Osteocyte (in vitro differentiated cells): ENCODE measurements at regions not wholly inside any gene's neighbourhood (a gene's known extent, or its start where the extent isn't known, plus 50 kb on each side); places are given as distances from the start of the nearest gene placed in this dataset.

Experiments used
- DNase-seq: peaks from one replicate; pipeline ENCODE4 v3.0.0; 2021; ENCODE audit warnings: mixed read lengths; ENCODE audit not compliant: unreplicated experiment; ENCODE audit errors: extremely low spot score
- H3K27ac Mint-ChIP-seq: one replicate; pipeline ENCODE4 v1.8.0; 2021; ENCODE audit warnings: mild to moderate bottlenecking, mixed read lengths; ENCODE audit not compliant: unreplicated experiment
- H3K27me3 Mint-ChIP-seq: one replicate; pipeline ENCODE4 v1.8.0; 2021; ENCODE audit warnings: mixed read lengths; ENCODE audit not compliant: unreplicated experiment
- H3K36me3 Mint-ChIP-seq: one replicate; pipeline ENCODE4 v1.8.0; 2021; ENCODE audit warnings: mixed read lengths; ENCODE audit not compliant: unreplicated experiment
- H3K4me1 Mint-ChIP-seq: one replicate; pipeline ENCODE4 v1.8.0; 2021; ENCODE audit warnings: mixed read lengths; ENCODE audit not compliant: unreplicated experiment
- H3K4me3 Mint-ChIP-seq: one replicate; pipeline ENCODE4 v1.8.0; 2021; ENCODE audit warnings: mild to moderate bottlenecking, moderate library complexity, mixed read lengths; ENCODE audit not compliant: unreplicated experiment
- H3K9me3 Mint-ChIP-seq: one replicate; pipeline ENCODE4 v1.8.0; 2021; ENCODE audit warnings: mixed read lengths; ENCODE audit not compliant: unreplicated experiment
- TF ChIP-seq, protein P1 (sequence below): fragments of 200-600 bp; sonication (generic); IDR thresholded peaks from 2 replicates; pipeline ENCODE4 v1.5.0; 2021; ENCODE audit warnings: antibody characterized with exemption, mild to moderate bottlenecking, moderate library complexity

GRCh38 chr4:23438764-23439163 lies 451.1 kb downstream of the PPARGC1A start:
- Mint-ChIP-seq H3K27ac (no peak overlapping the region), H3K9me3 (no peaks in the 10 kb centered on the region), H3K27me3 (peaks cover 6% of the 10 kb centered on the region), H3K36me3 (no peaks in the 10 kb centered on the region), H3K4me3 (no peak overlapping the region), H3K4me1 (no peaks in the 10 kb centered on the region)
- TF ChIP-seq, protein P1, sequence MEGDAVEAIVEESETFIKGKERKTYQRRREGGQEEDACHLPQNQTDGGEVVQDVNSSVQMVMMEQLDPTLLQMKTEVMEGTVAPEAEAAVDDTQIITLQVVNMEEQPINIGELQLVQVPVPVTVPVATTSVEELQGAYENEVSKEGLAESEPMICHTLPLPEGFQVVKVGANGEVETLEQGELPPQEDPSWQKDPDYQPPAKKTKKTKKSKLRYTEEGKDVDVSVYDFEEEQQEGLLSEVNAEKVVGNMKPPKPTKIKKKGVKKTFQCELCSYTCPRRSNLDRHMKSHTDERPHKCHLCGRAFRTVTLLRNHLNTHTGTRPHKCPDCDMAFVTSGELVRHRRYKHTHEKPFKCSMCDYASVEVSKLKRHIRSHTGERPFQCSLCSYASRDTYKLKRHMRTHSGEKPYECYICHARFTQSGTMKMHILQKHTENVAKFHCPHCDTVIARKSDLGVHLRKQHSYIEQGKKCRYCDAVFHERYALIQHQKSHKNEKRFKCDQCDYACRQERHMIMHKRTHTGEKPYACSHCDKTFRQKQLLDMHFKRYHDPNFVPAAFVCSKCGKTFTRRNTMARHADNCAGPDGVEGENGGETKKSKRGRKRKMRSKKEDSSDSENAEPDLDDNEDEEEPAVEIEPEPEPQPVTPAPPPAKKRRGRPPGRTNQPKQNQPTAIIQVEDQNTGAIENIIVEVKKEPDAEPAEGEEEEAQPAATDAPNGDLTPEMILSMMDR = no peak
- DNase-seq = no peak

GRCh38 chr4:23429497-23429896 lies 460.4 kb downstream of the PPARGC1A start:
- peaks cover 3% of the 10 kb centered on the region for H3K27me3 Mint-ChIP-seq
- H3K9me3 Mint-ChIP-seq = no peaks in the 10 kb centered on the region
- TF ChIP-seq, protein P1 = no peak
- H3K4me1 Mint-ChIP-seq = no peaks in the 10 kb centered on the region
- H3K36me3 Mint-ChIP-seq = no peaks in the 10 kb centered on the region
- H3K27ac Mint-ChIP-seq = no peak overlapping the region
- H3K4me3 Mint-ChIP-seq = no peak overlapping the region
- no peak for DNase-seq

DNA sequence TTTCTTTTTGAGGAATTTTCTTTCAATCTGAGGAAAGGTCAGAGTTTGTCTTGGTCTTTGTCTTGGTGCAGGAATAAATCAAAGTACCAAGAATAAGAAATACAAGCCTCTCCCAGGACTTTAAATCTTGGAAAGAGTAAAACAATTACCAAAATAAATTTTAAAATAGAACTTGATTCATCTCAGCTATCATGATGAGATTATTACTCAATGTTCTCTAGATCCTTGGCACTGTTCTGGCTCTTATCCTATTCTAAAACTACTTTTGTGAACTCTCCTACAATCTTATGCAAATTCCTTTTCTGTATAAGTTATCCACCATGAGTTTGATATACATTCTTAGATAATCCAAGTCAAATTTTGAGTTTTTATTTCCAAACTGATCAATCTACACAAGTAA lies 464.3 kb downstream of the PPARGC1A start:
- DNase-seq = no peak
- Mint-ChIP-seq H3K27me3 (peaks cover 3% of the 10 kb centered on the region), H3K27ac (no peak overlapping the region), H3K9me3 (no peaks in the 10 kb centered on the region), H3K4me1 (peaks cover 8% of the 10 kb centered on the region), H3K36me3 (no peaks in the 10 kb centered on the region), H3K4me3 (no peak overlapping the region)
- TF ChIP-seq, protein P1 = no peak

DNA sequence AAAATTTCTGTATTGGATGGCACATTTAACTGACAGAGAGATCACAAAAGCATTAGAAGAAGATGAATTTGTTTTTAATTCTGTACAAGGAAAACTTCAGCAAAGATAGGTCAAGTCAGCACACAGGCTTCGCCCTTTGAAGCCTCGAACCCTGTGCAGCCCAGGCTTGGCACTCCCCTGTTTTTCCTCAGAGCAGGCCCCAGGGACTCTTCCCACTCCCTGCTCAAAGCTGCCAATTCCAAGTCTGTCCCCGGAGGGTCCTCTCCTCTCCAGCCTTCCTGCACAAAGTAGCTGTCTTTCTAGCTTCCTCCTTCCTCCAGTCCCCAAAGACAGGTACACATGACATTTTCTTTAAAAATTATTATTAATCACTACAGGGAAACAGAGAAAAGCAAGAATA lies 466.3 kb downstream of the PPARGC1A start:
- H3K36me3 Mint-ChIP-seq = no peaks in the 10 kb centered on the region
- no peaks in the 10 kb centered on the region for H3K27me3 Mint-ChIP-seq
- no peaks in the 10 kb centered on the region for H3K9me3 Mint-ChIP-seq
- no peak overlapping the region for H3K4me3 Mint-ChIP-seq
- no peak overlapping the region for H3K27ac Mint-ChIP-seq
- TF ChIP-seq, protein P1 = no peak
- peaks cover 8% of the 10 kb centered on the region for H3K4me1 Mint-ChIP-seq
- DNase-seq = no peak

DNA sequence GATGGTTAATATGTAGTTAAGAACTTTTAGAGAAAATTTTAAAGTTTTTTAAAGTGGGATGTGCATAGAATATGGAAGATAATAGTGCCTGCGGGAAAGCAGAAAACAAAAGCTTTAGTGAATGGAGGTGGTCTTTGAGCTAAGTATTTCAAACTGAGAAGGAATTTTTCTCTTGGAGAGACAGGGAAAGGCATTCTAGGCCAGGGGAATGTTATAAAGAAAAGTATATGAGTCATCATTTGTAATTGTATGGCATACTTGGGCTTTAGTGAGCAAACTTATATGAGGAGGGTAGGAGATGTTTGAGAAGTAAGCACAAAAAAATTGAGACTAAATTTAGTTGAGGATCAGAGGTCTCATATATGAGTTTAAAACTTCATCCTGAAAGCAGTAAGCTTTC lies 467.0 kb downstream of the PPARGC1A start:
- Mint-ChIP-seq H3K4me3 (no peak overlapping the region), H3K36me3 (no peaks in the 10 kb centered on the region), H3K9me3 (no peaks in the 10 kb centered on the region), H3K27me3 (no peaks in the 10 kb centered on the region), H3K4me1 (peaks cover 8% of the 10 kb centered on the region), H3K27ac (peak overlapping the region; percentile 1)
- no peak for DNase-seq
- TF ChIP-seq, protein P1 = no peak
